HepG2 (cell line): ENCODE measurements at regions not wholly inside any gene's neighbourhood (a gene's known extent, or its start where the extent isn't known, plus 50 kb on each side); places are given as distances from the start of the nearest gene placed in this dataset.

Source experiments
- ATAC-seq: fragments of 200-7000 bp; cut with Tn5 transposase; 3 replicates; pipeline ENCODE4 v1.9.1; 2020; ENCODE audit warnings: mild to moderate bottlenecking, moderate library complexity
- BruUV-seq: library from RNA; stranded (reverse); fragments of 400-500 nt; replicated peaks from 2 replicates; lab custom pipeline; 2021; lab: Mats Ljungman, UMichigan
- CTCF ChIA-PET: fragments of 300-600 bp; formaldehyde crosslinking; extraction: SDS; loops from one replicate; lab custom pipeline; 2021; ENCODE audit warnings: low total read pairs, inconsistent platforms, low intra/inter-chr PET ratio; lab: Yijun Ruan, JAX
- POLR2A ChIA-PET: fragments of 350-600 bp; sonication (Branson Sonifier 250); formaldehyde crosslinking; loops from one replicate; lab custom pipeline; 2020; ENCODE audit warnings: antibody characterized with exemption, inconsistent platforms; lab: Yijun Ruan, JAX
- DNase-seq: peaks from one replicate; pipeline ENCODE4 v3.0.0-alpha.2; 2015; ENCODE audit warnings: low spot score
- FAIRE-seq: peaks from 3 replicates; lab custom pipeline; 2011; peaks lifted over from hg19 to GRCh38; lab: Jason Lieb, UNC
- H2AFZ ChIP-seq: one replicate; pipeline ENCODE4 v1.6.1; 2011; ENCODE audit warnings: low read length, inconsistent platforms
- H3K27ac ChIP-seq: fragments of 300-600 bp; 3 replicates; pipeline ENCODE4 v1.8.0; 2011; ENCODE audit warnings: mixed run types, mild to moderate bottlenecking, mixed read lengths, low read length, inconsistent platforms; ENCODE audit not compliant: insufficient read depth; ENCODE audit errors: extremely low read length
- H3K27me3 ChIP-seq, 2 experiments: fragments of 200-600 bp in 1 of 2; 2 replicates in 1 of 2; 3 replicates in 1 of 2; pipeline versions ENCODE4 v1.6.0 to v1.8.0; 2011; ENCODE audit warnings: low read length in 2 of 2, mild to moderate bottlenecking in 2 of 2, moderate library complexity in 2 of 2, inconsistent platforms in 1 of 2; ENCODE audit not compliant: insufficient read depth in 2 of 2, control insufficient read depth in 1 of 2
- H3K36me3 ChIP-seq, 2 experiments: fragments of 200-600 bp in 1 of 2; replicated peaks in 1 of 2; 2 replicates in 1 of 2; 3 replicates in 1 of 2; pipeline versions ENCODE4 v1.5.1 to v1.8.0; 2011; ENCODE audit warnings: low read length in 2 of 2, inconsistent platforms in 1 of 2; ENCODE audit not compliant: insufficient read depth in 2 of 2, control insufficient read depth in 1 of 2
- H3K4me1 ChIP-seq: 2 replicates; pipeline ENCODE4 v1.5.1; 2012; ENCODE audit warnings: low read length, inconsistent platforms; ENCODE audit not compliant: insufficient read depth
- H3K4me2 ChIP-seq: 2 replicates; pipeline ENCODE4 v1.6.0; 2011; ENCODE audit warnings: low read depth, low read length, inconsistent platforms
- H3K4me3 ChIP-seq, 3 experiments: fragments of 200-600 bp in 1 of 3; sonication (generic), shearing (Covaris generic) in 1 of 3; replicated peaks in 1 of 3; 2 replicates each; pipeline ENCODE4 v1.5.1; 2011 to 2016; ENCODE audit warnings: low read length in 3 of 3, inconsistent platforms in 2 of 3, low read depth in 2 of 3, mild to moderate bottlenecking in 2 of 3, control low read depth in 1 of 3, mixed read lengths in 1 of 3; ENCODE audit not compliant: insufficient read depth in 1 of 3
- H3K79me2 ChIP-seq: one replicate; pipeline ENCODE4 v1.6.1; 2011; ENCODE audit warnings: low read length, inconsistent platforms; ENCODE audit not compliant: insufficient read depth
- H3K9ac ChIP-seq: 2 replicates; pipeline ENCODE4 v1.6.0; 2011; ENCODE audit warnings: mild to moderate bottlenecking, low read depth, low read length, inconsistent platforms; ENCODE audit not compliant: insufficient read depth
- H3K9me3 ChIP-seq: 2 replicates; pipeline ENCODE4 v1.5.1; 2012; ENCODE audit warnings: mild to moderate bottlenecking, low read length
- H4K20me1 ChIP-seq: 2 replicates; pipeline ENCODE4 v1.6.0; 2011; ENCODE audit warnings: inconsistent platforms, mild to moderate bottlenecking, low read length, moderate library complexity; ENCODE audit not compliant: insufficient read depth
- MTF2 ChIP-seq: sonication (generic); formaldehyde crosslinking; IDR thresholded peaks from 2 replicates; pipeline ENCODE4 v1.5.0; 2020; ENCODE audit warnings: missing genetic modification reagents, borderline replicate concordance
- RXRA ChIP-seq: sonication (generic); formaldehyde crosslinking; IDR thresholded peaks from 2 replicates; pipeline ENCODE4 v1.5.1; 2020; ENCODE audit warnings: missing genetic modification reagents
- SMAD3 ChIP-seq: sonication (generic); formaldehyde crosslinking; IDR thresholded peaks from 2 replicates; pipeline ENCODE4 v1.4.0; 2020; ENCODE audit warnings: missing genetic modification reagents
- ZBTB3 ChIP-seq: sonication (generic); formaldehyde crosslinking; IDR thresholded peaks from 2 replicates; pipeline ENCODE4 v1.4.0; 2020; ENCODE audit warnings: low read depth, mild to moderate bottlenecking, moderate library complexity, missing genetic modification reagents, borderline replicate concordance
- ZNF317 ChIP-seq: sonication (generic); formaldehyde crosslinking; IDR thresholded peaks from 2 replicates; pipeline ENCODE4 v1.5.0; 2020; ENCODE audit warnings: mild to moderate bottlenecking, missing genetic modification reagents
- ZNF549 ChIP-seq: sonication (generic); formaldehyde crosslinking; IDR thresholded peaks from 2 replicates; pipeline ENCODE4 v1.5.0; 2020; ENCODE audit warnings: missing genetic modification reagents
- ZNF674 ChIP-seq: sonication (generic); formaldehyde crosslinking; IDR thresholded peaks from 2 replicates; pipeline ENCODE4 v1.5.0; 2020; ENCODE audit warnings: low read depth, mild to moderate bottlenecking, missing genetic modification reagents
- ZNF850 ChIP-seq: sonication (generic); formaldehyde crosslinking; conservative IDR thresholded peaks from 2 replicates; pipeline ENCODE4 v1.9.0; 2021; ENCODE audit warnings: mild to moderate bottlenecking, missing genetic modification reagents
- WGBS: methylation state at CpG from one replicate; pipeline ENCODE4 v1.1.6; 2017; ENCODE audit warnings: low lambda C conversion rate; 5-methylcytosine and 5-hydroxymethylcytosine counted together
- in situ Hi-C: cut with HindIII; loops from 2 replicates; pipeline ENCODE4 v1.10.0; 2017; ENCODE audit warnings: low pct_unique_long_range_greater_than_20kb; ENCODE audit not compliant: extremely low pct_ligation_motif_present
- intact Hi-C: fragments of 100-400 bp; cut with micrococcal nuclease; formaldehyde crosslinking; loops from one replicate; pipeline ENCODE4 v1.10.0; 2022; ENCODE audit not compliant: unreplicated experiment
- TF ChIP-seq, protein P1 (sequence below): sonication (generic); formaldehyde crosslinking; IDR thresholded peaks from 2 replicates; pipeline ENCODE4 v1.8.1; 2023; ENCODE audit warnings: mild to moderate bottlenecking, missing genetic modification reagents
- TF ChIP-seq, protein P2 (sequence below): sonication (generic); formaldehyde crosslinking; IDR thresholded peaks from 2 replicates; pipeline ENCODE4 v1.4.0; 2020; ENCODE audit warnings: missing genetic modification reagents, borderline replicate concordance
- TF ChIP-seq, protein P3 (sequence below): sonication (generic); formaldehyde crosslinking; IDR thresholded peaks from 2 replicates; pipeline ENCODE4 v1.4.0; 2020; ENCODE audit warnings: missing genetic modification reagents
- TF ChIP-seq, protein P4 (sequence below): sonication (generic); formaldehyde crosslinking; IDR thresholded peaks from 2 replicates; pipeline ENCODE4 v1.4.0; 2020; ENCODE audit warnings: mild to moderate bottlenecking, missing genetic modification reagents

DNA sequence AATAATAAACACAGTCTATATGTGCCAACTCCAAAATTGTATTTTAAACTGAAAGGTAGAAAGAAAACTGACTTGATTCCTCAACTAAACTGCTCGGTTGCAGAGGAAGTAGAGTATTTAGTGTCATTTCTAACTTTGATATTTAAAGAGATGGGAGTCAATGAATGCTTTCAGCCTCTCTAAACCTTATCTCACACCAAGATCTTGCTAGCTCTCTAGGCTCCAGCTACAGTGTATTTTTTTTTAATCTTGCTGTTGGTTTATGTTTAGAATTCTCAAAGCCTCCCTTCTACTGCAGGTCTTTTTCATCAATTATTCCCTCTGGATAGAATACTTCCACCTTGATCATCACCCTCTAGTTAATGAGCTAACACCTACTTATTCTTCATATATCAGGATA lies 419.4 kb upstream of the ZNF462 start:
- no peak overlapping the region for H3K9ac ChIP-seq
- H3K79me2 ChIP-seq, result no peaks in the 10 kb centered on the region
- H3K9me3 ChIP-seq, result no peaks in the 10 kb centered on the region
- no peaks in the 10 kb centered on the region for H3K4me1 ChIP-seq
- ChIA-PET POLR2A (no interaction called here), CTCF (no interaction called here)
- no peak for ATAC-seq
- H3K4me3 ChIP-seq, result no peak overlapping the region
- 33% methylated on average over 1 of the region's 1 CpG for WGBS
- TF ChIP-seq SMAD3 (CRISPR knock-in tag), result no peak
- TF ChIP-seq ZBTB3 (CRISPR knock-in tag), result no peak
- TF ChIP-seq, protein P1, sequence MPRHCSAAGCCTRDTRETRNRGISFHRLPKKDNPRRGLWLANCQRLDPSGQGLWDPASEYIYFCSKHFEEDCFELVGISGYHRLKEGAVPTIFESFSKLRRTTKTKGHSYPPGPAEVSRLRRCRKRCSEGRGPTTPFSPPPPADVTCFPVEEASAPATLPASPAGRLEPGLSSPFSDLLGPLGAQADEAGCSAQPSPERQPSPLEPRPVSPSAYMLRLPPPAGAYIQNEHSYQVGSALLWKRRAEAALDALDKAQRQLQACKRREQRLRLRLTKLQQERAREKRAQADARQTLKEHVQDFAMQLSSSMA (CRISPR knock-in tag), result no peak
- no peak for TF ChIP-seq ZNF674 (CRISPR knock-in tag)
- TF ChIP-seq ZNF850, result no peak
- TF ChIP-seq ZNF549 (CRISPR knock-in tag), result no peak
- TF ChIP-seq, protein P2, sequence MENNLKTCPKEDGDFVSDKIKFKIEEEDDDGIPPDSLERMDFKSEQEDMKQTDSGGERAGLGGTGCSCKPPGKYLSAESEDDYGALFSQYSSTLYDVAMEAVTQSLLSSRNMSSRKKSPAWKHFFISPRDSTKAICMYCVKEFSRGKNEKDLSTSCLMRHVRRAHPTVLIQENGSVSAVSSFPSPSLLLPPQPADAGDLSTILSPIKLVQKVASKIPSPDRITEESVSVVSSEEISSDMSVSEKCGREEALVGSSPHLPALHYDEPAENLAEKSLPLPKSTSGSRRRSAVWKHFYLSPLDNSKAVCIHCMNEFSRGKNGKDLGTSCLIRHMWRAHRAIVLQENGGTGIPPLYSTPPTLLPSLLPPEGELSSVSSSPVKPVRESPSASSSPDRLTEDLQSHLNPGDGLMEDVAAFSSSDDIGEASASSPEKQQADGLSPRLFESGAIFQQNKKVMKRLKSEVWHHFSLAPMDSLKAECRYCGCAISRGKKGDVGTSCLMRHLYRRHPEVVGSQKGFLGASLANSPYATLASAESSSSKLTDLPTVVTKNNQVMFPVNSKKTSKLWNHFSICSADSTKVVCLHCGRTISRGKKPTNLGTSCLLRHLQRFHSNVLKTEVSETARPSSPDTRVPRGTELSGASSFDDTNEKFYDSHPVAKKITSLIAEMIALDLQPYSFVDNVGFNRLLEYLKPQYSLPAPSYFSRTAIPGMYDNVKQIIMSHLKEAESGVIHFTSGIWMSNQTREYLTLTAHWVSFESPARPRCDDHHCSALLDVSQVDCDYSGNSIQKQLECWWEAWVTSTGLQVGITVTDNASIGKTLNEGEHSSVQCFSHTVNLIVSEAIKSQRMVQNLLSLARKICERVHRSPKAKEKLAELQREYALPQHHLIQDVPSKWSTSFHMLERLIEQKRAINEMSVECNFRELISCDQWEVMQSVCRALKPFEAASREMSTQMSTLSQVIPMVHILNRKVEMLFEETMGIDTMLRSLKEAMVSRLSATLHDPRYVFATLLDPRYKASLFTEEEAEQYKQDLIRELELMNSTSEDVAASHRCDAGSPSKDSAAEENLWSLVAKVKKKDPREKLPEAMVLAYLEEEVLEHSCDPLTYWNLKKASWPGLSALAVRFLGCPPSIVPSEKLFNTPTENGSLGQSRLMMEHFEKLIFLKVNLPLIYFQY (CRISPR knock-in tag), result no peak
- TF ChIP-seq, protein P3, sequence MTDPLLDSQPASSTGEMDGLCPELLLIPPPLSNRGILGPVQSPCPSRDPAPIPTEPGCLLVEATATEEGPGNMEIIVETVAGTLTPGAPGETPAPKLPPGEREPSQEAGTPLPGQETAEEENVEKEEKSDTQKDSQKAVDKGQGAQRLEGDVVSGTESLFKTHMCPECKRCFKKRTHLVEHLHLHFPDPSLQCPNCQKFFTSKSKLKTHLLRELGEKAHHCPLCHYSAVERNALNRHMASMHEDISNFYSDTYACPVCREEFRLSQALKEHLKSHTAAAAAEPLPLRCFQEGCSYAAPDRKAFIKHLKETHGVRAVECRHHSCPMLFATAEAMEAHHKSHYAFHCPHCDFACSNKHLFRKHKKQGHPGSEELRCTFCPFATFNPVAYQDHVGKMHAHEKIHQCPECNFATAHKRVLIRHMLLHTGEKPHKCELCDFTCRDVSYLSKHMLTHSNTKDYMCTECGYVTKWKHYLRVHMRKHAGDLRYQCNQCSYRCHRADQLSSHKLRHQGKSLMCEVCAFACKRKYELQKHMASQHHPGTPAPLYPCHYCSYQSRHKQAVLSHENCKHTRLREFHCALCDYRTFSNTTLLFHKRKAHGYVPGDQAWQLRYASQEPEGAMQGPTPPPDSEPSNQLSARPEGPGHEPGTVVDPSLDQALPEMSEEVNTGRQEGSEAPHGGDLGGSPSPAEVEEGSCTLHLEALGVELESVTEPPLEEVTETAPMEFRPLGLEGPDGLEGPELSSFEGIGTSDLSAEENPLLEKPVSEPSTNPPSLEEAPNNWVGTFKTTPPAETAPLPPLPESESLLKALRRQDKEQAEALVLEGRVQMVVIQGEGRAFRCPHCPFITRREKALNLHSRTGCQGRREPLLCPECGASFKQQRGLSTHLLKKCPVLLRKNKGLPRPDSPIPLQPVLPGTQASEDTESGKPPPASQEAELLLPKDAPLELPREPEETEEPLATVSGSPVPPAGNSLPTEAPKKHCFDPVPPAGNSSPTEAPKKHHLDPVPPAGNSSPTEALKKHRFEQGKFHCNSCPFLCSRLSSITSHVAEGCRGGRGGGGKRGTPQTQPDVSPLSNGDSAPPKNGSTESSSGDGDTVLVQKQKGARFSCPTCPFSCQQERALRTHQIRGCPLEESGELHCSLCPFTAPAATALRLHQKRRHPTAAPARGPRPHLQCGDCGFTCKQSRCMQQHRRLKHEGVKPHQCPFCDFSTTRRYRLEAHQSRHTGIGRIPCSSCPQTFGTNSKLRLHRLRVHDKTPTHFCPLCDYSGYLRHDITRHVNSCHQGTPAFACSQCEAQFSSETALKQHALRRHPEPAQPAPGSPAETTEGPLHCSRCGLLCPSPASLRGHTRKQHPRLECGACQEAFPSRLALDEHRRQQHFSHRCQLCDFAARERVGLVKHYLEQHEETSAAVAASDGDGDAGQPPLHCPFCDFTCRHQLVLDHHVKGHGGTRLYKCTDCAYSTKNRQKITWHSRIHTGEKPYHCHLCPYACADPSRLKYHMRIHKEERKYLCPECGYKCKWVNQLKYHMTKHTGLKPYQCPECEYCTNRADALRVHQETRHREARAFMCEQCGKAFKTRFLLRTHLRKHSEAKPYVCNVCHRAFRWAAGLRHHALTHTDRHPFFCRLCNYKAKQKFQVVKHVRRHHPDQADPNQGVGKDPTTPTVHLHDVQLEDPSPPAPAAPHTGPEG, result no peak
- no peak for TF ChIP-seq RXRA
- no peak for TF ChIP-seq MTF2 (CRISPR knock-in tag)
- no peak for TF ChIP-seq ZNF317 (CRISPR knock-in tag)
- TF ChIP-seq, protein P4, sequence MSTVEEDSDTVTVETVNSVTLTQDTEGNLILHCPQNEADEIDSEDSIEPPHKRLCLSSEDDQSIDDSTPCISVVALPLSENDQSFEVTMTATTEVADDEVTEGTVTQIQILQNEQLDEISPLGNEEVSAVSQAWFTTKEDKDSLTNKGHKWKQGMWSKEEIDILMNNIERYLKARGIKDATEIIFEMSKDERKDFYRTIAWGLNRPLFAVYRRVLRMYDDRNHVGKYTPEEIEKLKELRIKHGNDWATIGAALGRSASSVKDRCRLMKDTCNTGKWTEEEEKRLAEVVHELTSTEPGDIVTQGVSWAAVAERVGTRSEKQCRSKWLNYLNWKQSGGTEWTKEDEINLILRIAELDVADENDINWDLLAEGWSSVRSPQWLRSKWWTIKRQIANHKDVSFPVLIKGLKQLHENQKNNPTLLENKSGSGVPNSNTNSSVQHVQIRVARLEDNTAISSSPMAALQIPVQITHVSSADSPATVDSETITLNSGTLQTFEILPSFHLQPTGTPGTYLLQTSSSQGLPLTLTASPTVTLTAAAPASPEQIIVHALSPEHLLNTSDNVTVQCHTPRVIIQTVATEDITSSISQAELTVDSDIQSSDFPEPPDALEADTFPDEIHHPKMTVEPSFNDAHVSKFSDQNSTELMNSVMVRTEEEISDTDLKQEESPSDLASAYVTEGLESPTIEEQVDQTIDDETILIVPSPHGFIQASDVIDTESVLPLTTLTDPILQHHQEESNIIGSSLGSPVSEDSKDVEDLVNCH (CRISPR knock-in tag), result no peak
- no peak for FAIRE-seq
- no peak overlapping the region for H2AFZ ChIP-seq
- no peak for DNase-seq
- H3K27ac ChIP-seq, result no peak overlapping the region
- no peaks in the 10 kb centered on the region for H4K20me1 ChIP-seq
- in situ Hi-C loops (no loop called here), intact Hi-C loops (no loop called here)
- no peaks in the 10 kb centered on the region for H3K27me3 ChIP-seq
- no peaks in the 10 kb centered on the region for H3K36me3 ChIP-seq
- no peak overlapping the region for H3K4me2 ChIP-seq
- no TSS peak for BruUV-seq
